Esophagus squamous epithelium (tissue), 5 donors: ENCODE measurements at regions not wholly inside any gene's neighbourhood (a gene's known extent, or its start where the extent isn't known, plus 50 kb on each side); places are given as distances from the start of the nearest gene placed in this dataset.

Source experiments
- DNase-seq: peaks from one replicate; lab custom pipeline; 2025; lab: John Stamatoyannopoulos, UW
- H3K27ac ChIP-seq, 4 donors: fragments of 200-600 bp; sonication (generic); one replicate each; pipeline ENCODE4 v1.5.1; 2016 to 2019; ENCODE audit warnings: mild to moderate bottlenecking in 1 of 4
- H3K27me3 ChIP-seq, 4 donors: fragments of 200-600 bp; sonication (generic); 1 replicate in 3 of 4; 2 replicates in 1 of 4; pipeline versions ENCODE4 v1.5.1 to v1.6.0; 2017 to 2021; ENCODE audit warnings: antibody characterized with exemption in 1 of 4
- H3K36me3 ChIP-seq, 3 donors: fragments of 200-600 bp; sonication (generic); one replicate each; pipeline ENCODE4 v1.5.1; 2016 to 2019
- H3K4me1 ChIP-seq, 3 donors: fragments of 200-600 bp; sonication (generic); one replicate each; pipeline ENCODE4 v1.5.1; 2017 to 2019
- H3K4me3 ChIP-seq, 4 donors: fragments of 200-600 bp; sonication (generic); 1 replicate in 3 of 4; 2 replicates in 1 of 4; pipeline ENCODE4 v1.5.1; 2016 to 2019; ENCODE audit warnings: mild to moderate bottlenecking in 2 of 4, moderate library complexity in 1 of 4
- H3K9me3 ChIP-seq, 3 donors: fragments of 200-600 bp; sonication (generic); one replicate each; pipeline ENCODE4 v1.5.1; 2016 to 2019
- POLR2A ChIP-seq, 4 donors: fragments of 450-650 bp; IDR thresholded peaks; one replicate each; pipeline ENCODE4 v1.6.1; 2017; ENCODE audit warnings: antibody characterized with exemption in 4 of 4, mild to moderate bottlenecking in 4 of 4, moderate library complexity in 3 of 4
- whole genome bisulfite sequencing, 2 donors: methylation state at CpG; one replicate each; pipeline ENCODE4 v1.1.5; 2018; 5-methylcytosine and 5-hydroxymethylcytosine counted together
- intact Hi-C: fragments of 100-400 bp; cut with DNase I; formaldehyde crosslinking; loops from one replicate; pipeline ENCODE4 v1.15.0; 2022
- TF ChIP-seq, protein P1 (sequence below), 6 experiments: fragments of 450-650 bp in 4 of 6; fragments of 200-600 bp in 2 of 6; sonication (generic) in 2 of 6; IDR thresholded peaks; one replicate each; pipeline ENCODE4 v1.5.1; 2016 to 2019; ENCODE audit warnings: antibody characterized with exemption in 6 of 6, mild to moderate bottlenecking in 4 of 6, moderate library complexity in 4 of 6
- donor health status: DM: yes; HTN: yes; CAD: no.

DNA sequence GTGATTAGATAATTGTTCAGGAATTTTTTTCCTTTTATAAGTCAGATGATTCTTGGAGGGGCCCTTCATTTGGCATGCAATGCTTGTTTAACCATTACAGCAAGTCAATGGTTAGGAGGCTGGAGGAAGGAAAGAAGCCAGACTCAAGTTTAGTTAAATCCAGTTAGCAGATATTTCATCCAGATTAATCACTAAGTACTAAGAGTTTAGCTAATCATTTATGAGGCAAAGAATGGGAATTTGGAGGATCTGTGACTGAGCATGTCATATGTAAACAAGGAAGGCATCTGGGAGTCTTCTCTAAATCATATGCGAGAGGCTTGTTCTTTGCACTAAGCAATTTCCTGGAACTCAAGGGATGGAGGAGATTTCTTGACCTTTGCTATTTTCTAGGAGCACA lies 145.3 kb upstream of the SGCD start:
- no peaks in the 10 kb centered on the region for H3K4me1 ChIP-seq
- H3K4me3 ChIP-seq = no peak overlapping the region
- DNase-seq = no peak
- no peak for TF ChIP-seq POLR2A (IDR thresholded peaks at IDR 0.05)
- TF ChIP-seq, protein P1, sequence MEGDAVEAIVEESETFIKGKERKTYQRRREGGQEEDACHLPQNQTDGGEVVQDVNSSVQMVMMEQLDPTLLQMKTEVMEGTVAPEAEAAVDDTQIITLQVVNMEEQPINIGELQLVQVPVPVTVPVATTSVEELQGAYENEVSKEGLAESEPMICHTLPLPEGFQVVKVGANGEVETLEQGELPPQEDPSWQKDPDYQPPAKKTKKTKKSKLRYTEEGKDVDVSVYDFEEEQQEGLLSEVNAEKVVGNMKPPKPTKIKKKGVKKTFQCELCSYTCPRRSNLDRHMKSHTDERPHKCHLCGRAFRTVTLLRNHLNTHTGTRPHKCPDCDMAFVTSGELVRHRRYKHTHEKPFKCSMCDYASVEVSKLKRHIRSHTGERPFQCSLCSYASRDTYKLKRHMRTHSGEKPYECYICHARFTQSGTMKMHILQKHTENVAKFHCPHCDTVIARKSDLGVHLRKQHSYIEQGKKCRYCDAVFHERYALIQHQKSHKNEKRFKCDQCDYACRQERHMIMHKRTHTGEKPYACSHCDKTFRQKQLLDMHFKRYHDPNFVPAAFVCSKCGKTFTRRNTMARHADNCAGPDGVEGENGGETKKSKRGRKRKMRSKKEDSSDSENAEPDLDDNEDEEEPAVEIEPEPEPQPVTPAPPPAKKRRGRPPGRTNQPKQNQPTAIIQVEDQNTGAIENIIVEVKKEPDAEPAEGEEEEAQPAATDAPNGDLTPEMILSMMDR (IDR thresholded peaks at IDR 0.05) = no peak
- no peaks in the 10 kb centered on the region for H3K36me3 ChIP-seq
- no peak overlapping the region for H3K27ac ChIP-seq
- no peaks in the 10 kb centered on the region for H3K9me3 ChIP-seq
- no peaks in the 10 kb centered on the region for H3K27me3 ChIP-seq
- WGBS, 2 donors = 43 to 50% methylated on average over 1 of the region's 1 CpG
- intact Hi-C loops = no loop called here

DNA sequence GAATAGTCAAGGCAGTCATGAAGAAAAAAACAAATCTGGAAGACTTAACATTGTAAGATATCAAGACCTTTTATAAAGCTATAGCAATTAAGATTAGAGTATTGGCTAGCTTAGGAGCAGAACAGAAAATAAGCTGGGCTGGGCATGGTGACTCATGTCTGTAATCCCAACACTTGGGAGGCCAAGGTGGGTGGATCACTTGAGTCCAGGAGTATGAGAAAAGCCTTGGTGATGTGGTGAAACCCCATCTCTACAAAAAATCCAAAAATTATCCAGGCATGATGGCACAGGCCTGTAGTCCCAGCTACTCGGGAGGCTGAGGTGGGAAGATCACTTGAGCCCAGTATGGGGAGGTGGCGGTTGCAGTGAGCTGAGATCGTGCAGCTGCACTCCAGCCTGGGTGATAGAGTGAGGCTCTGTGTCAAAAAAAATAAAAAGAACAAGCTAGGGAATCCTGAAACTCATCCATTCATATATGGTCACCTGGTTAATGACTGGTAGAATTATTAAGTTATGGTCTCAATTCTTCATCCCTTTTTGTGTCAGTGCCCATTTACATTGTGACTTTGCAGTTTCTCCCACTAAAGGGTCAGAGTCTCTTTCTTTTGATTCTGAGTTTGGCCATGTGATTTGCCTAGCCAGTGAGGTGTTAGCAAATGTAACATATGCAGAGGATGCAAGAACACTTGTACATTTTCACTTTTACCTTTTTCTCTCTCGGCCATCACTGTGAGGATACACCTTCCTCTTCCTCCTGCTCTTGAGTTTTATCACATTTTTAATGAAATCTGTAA lies 144.6 kb upstream of the SGCD start:
- 65 to 80% methylated on average over 4 of the region's 4 CpGs for WGBS, 2 donors
- Histone ChIP-seq H3K4me1 (no peaks in the 10 kb centered on the region), H3K4me3 (no peak overlapping the region), H3K27ac (no peak overlapping the region), H3K9me3 (no peaks in the 10 kb centered on the region), H3K27me3 (no peaks in the 10 kb centered on the region), H3K36me3 (no peaks in the 10 kb centered on the region)
- no peak for DNase-seq
- no peak for TF ChIP-seq POLR2A (IDR thresholded peaks at IDR 0.05)
- TF ChIP-seq, protein P1 (IDR thresholded peaks at IDR 0.05) = no peak
- intact Hi-C loops = no loop called here

DNA sequence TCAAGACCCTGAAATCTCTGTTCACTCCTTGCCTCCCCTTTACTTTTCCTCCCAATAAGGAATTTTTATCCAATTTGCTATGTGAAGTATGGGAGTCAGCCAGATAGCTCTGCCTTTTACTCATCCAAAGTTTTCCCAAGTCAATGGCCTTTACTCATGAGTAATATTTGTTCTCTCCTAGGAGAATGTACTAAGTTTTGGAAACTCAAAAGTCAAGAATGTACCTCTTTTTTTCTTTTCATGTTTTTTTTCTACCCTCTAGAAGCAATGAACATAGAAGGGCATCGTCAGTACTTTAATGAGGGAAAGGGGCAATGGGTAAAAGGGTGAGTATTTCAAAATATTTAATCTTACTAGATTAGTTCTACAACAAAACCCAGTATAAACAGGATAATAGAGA lies 140.2 kb upstream of the SGCD start:
- Histone ChIP-seq H3K9me3 (no peaks in the 10 kb centered on the region), H3K36me3 (no peaks in the 10 kb centered on the region), H3K4me3 (no peak overlapping the region), H3K27ac (no peak overlapping the region), H3K27me3 (no peaks in the 10 kb centered on the region), H3K4me1 (no peaks in the 10 kb centered on the region)
- TF ChIP-seq POLR2A (IDR thresholded peaks at IDR 0.05) = no peak
- TF ChIP-seq, protein P1 (IDR thresholded peaks at IDR 0.05) = no peak
- WGBS, 2 donors = 29 to 50% methylated on average over 1 of the region's 1 CpG
- intact Hi-C loops = no loop called here
- DNase-seq = no peak

DNA sequence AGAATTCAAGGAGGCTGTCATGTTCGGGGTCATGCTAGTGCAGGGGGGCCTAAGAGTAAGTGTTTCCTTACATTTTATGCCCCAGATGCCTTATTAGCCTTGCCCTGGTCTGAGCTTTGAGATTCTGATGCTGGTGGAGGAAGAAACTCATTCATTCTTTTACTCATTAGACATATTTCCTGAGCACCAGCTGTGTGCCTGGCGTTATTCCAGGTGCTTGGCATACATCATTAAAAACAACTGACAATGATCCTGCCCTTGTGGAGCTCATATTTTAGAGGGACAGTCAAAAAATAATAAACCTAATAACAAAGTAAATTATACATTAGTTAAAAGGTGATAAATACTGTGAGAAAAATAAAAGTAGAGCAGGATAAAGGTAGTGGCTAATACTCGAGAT lies 138.9 kb upstream of the SGCD start:
- Histone ChIP-seq H3K9me3 (no peaks in the 10 kb centered on the region), H3K27me3 (no peaks in the 10 kb centered on the region), H3K4me3 (no peak overlapping the region), H3K4me1 (no peaks in the 10 kb centered on the region), H3K27ac (no peak overlapping the region), H3K36me3 (no peaks in the 10 kb centered on the region)
- WGBS, 2 donors = 42 to 51% methylated on average over 3 of the region's 3 CpGs
- intact Hi-C loops = no loop called here
- no peak for DNase-seq
- TF ChIP-seq, protein P1 (IDR thresholded peaks at IDR 0.05) = no peak
- no peak for TF ChIP-seq POLR2A (IDR thresholded peaks at IDR 0.05)

DNA sequence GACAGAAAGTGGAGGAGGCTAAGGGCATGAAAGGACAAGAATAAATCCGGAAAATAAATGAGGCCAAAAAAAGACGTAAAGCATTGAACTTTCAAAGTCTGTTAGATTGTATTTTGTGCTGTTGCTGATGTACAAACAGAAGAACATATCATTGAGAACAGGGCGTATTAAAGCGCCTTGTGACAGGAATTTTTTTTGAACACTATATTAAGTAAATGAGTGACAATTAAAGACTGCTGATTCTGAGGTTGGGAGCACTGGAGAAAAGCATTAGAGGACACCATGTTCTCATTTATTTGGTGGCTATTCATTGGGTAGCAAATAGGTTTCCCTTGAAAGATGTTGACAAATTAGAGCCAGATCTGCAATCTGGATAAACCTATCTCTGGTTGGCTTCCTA lies 137.3 kb upstream of the SGCD start:
- no peak overlapping the region for H3K4me3 ChIP-seq
- H3K9me3 ChIP-seq = no peaks in the 10 kb centered on the region
- H3K4me1 ChIP-seq = no peaks in the 10 kb centered on the region
- no peak overlapping the region for H3K27ac ChIP-seq
- WGBS, 2 donors = 82 to 83% methylated on average over 4 of the region's 4 CpGs
- no peaks in the 10 kb centered on the region for H3K27me3 ChIP-seq
- no peaks in the 10 kb centered on the region for H3K36me3 ChIP-seq
- TF ChIP-seq, protein P1 (IDR thresholded peaks at IDR 0.05) = no peak
- TF ChIP-seq POLR2A (IDR thresholded peaks at IDR 0.05) = no peak
- DNase-seq = no peak
- intact Hi-C loops = no loop called here
